ENCODE measurements at regions not wholly inside any gene's neighbourhood (a gene's known extent, or its start where the extent isn't known, plus 50 kb on each side); places are given as distances from the start of the nearest gene placed in this dataset.

DNA sequence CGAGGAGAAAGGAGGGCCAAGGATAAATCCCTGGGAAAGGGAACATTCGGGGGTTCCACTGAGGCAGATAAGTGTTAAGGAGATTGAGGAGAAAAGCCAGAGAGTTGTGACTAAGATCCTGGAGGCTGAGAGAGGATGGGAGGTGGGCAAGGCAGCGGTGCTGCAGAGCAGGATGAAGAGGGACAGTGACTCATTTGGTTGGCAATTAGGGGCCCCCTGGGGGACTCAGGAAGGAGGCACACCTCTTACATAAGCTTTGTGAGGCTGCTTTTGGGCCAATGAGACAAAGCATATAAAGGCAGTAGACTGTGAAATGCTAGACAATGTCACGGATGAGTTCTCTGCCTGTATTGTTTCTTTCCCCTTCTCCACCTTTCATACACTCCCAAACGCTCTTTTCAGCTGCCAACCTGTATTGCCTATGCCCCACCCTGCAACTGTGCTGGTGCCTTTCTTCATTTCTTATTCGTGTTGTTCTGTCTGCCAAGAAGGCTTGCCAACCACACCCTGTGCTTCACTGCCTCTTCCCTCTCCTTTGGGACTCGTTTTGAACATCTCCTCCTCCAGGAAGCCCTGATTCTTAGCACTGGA lies 246.8 kb upstream of the KIRREL3 start:
- TF ChIP-seq CEBPB (IDR thresholded peaks at IDR 0.05) (no peak), POLR2A (IDR thresholded peaks at IDR 0.05; ENCODE audit: low read length) (no peak), ZFP36 (IDR thresholded peaks at IDR 0.05; ENCODE audit: borderline replicate concordance, partially characterized antibody) (no peak), HDAC2 (IDR thresholded peaks at IDR 0.05) (no peak)
- TF ChIP-seq, protein P1, sequence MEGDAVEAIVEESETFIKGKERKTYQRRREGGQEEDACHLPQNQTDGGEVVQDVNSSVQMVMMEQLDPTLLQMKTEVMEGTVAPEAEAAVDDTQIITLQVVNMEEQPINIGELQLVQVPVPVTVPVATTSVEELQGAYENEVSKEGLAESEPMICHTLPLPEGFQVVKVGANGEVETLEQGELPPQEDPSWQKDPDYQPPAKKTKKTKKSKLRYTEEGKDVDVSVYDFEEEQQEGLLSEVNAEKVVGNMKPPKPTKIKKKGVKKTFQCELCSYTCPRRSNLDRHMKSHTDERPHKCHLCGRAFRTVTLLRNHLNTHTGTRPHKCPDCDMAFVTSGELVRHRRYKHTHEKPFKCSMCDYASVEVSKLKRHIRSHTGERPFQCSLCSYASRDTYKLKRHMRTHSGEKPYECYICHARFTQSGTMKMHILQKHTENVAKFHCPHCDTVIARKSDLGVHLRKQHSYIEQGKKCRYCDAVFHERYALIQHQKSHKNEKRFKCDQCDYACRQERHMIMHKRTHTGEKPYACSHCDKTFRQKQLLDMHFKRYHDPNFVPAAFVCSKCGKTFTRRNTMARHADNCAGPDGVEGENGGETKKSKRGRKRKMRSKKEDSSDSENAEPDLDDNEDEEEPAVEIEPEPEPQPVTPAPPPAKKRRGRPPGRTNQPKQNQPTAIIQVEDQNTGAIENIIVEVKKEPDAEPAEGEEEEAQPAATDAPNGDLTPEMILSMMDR (IDR thresholded peaks at IDR 0.05) = no peak
